ENCODE measurements at regions not wholly inside any gene's neighbourhood (a gene's known extent, or its start where the extent isn't known, plus 50 kb on each side); places are given as distances from the start of the nearest gene placed in this dataset.
A peak's percentile ranks its signal among the peaks of the same experiment; 100 is the strongest.
"Not testable (repeated sequence)": the region's sequence is repeated elsewhere in the genome, so short reads cannot be mapped to it uniquely, and the experiment has no call there.

DNA sequence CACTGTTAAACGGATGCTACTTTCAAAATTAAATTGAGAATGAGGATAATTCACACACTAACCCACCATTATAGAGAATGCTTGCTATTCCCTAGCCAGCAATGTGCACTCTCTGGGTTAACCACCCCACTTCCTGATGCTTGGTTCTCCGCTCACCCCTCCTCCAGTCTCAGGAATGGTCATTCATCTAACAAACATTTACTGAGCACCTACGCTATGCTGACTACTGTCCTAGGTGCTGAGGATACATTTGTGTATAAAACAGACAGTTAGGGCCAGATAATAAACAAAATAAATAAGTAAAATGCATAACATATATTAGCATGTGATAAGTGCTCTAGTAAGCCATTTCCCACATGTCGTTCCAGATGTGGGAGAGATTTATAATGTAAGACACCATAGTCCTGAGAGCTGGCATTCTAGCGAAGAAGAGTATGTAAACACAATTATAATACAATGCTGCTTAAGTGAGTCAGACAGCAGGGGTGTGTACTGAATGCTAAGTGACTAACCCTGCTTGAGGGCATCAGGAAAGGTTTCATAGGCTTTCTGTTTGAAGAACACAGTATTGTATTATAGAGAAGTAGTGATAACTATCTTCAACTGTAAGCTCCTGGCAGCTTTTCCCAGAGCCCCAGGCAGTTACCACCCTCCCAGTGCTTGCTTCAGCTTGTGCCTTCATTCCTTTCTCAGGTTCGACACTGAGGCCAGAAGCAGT, 126.7 kb upstream of the CACHD1 start:
- no peak overlapping the region for H3K4me3 ChIP-seq
- 0 to 100% (median 76%) methylated on average over 1 to 6 of the region's 6 CpGs for WGBS, 10 experiments
- ATAC-seq (replicated peaks in 6 of 8), result peak; percentile 42 to 92 (median 84)
- no peaks in the 10 kb centered on the region for H3K4me1 ChIP-seq (replicated peaks in 1 of 2)
- in situ Hi-C loops (cut with MboI; ENCODE audit: low pct_unique_long_range_greater_than_20kb in 2 of 9, low sequenced_read_pairs in 9 of 9, unreplicated experiment in 9 of 9), result no loop called here
- H3K27ac ChIP-seq, result no peak overlapping the region

DNA sequence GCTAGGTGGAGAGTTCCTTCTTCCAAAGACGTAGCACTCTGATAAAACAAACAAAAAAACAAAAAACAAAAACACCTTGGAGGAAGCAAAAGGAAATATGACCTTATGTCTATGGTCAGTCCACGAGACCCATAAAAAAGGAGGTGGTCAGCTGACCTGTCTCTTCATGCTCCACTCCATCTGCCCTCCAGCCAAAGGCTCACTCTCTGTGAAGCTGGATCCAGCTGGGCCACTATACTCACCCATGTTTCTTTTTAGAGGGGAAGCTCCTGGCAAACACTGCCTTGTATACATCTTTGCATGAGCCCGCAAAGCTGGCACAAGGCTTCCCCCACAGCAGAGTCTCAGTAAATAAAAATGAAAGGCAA, 126.1 kb upstream of the CACHD1 start:
- ATAC-seq (replicated peaks in 6 of 8), result peak; percentile 20 to 51 (median 38)
- in situ Hi-C loops (cut with MboI; ENCODE audit: low pct_unique_long_range_greater_than_20kb in 2 of 9, low sequenced_read_pairs in 9 of 9, unreplicated experiment in 9 of 9), result no loop called here
- H3K4me3 ChIP-seq, result no peak overlapping the region
- H3K27ac ChIP-seq, result no peak overlapping the region
- H3K4me1 ChIP-seq (replicated peaks in 1 of 2), result no peaks in the 10 kb centered on the region
- WGBS, 10 experiments, result 33 to 93% (median 77%) methylated on average over 3 of the region's 3 CpGs; no CpG with 5 or more reads in 3 of the 10 experiments

DNA sequence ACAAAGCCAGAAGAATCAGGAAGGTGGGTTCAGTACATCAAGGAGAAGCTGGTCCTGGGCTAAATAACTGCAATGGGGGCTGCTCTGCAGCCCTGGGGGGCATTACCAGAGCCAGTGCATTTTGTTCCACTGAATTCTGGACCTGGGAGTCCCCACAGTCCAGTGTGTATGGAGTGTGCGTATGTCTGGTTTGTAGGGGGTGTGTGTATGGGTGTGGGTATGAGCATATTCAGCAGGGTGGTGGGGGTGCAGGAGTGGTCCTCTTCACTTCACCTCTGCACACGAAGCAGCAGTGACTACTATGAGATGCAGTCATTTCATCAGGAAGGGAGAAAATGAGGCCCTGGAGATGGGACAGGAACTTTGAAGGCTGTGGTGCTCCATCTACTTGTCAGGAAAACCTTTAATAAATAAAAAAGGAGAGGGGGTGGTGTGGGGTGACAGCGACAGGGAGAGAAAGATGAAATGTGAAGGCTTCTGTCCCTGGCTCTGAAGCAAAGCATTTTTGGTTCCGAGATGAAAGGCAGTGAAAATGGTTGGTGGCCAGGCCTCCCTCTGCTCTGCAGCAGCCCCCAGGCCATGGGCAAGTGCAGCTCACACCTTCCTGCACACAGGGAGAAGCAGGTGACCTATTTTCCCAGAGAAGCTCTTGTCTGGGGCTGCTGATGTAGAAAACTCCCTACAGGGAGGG, 121.5 kb upstream of the CACHD1 start:
- Histone ChIP-seq H3K4me3 (no peak overlapping the region), H3K27ac (no peak overlapping the region), H3K4me1 (replicated peaks in 1 of 2) (no peaks in the 10 kb centered on the region)
- 0 to 80% (median 61%) methylated on average over 1 to 3 of the region's 4 CpGs; no CpG with 5 or more reads in 4 of the 10 experiments for WGBS, 10 experiments
- no peak for ATAC-seq (replicated peaks in 6 of 8)
- in situ Hi-C loops (cut with MboI; ENCODE audit: low pct_unique_long_range_greater_than_20kb in 2 of 9, low sequenced_read_pairs in 9 of 9, unreplicated experiment in 9 of 9), result no loop called here

DNA sequence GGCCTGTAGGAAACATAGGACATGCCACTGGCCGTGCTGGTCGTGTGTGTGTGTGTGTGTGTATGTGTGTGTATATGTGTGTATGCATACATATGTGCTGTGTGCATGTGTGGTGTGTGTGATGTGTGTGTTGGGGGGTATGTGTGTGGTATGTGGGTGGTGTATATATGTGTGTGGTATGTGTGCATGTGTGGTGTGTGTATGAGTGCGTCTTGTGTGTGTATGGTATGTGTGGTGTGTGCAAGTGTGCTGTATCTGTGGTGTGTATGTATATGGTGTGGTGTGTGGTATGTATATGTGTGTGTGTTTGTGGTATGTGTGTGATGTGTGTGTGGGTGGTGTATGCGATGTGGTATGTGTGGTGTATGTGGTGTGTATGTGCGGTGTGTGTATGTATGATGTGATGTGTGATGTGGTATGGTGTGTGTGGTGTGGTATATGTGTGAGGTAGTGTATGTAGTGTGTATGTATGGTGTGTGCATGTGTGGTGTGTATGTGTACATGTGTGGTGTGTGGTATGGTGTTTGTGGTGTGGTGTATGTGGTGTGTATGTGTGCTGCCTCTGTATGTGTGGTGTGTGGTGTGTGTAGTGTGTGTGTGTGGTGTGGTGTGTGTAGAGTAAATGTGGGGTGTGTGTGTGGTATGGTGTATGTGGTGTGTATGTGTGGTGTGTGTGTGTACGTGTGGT, 120.8 kb upstream of the CACHD1 start:
- in situ Hi-C loops (cut with MboI; ENCODE audit: low pct_unique_long_range_greater_than_20kb in 2 of 9, low sequenced_read_pairs in 9 of 9, unreplicated experiment in 9 of 9), result no loop called here
- Histone ChIP-seq H3K4me3 (no peak overlapping the region), H3K4me1 (replicated peaks in 1 of 2) (no peaks in the 10 kb centered on the region), H3K27ac (no peak overlapping the region)
- no peak for ATAC-seq (replicated peaks in 6 of 8)
- WGBS, 10 experiments, result 79 to 100% (median 94%) methylated on average over 1 to 4 of the region's 6 CpGs; no CpG with 5 or more reads in 1 of the 10 experiments

DNA sequence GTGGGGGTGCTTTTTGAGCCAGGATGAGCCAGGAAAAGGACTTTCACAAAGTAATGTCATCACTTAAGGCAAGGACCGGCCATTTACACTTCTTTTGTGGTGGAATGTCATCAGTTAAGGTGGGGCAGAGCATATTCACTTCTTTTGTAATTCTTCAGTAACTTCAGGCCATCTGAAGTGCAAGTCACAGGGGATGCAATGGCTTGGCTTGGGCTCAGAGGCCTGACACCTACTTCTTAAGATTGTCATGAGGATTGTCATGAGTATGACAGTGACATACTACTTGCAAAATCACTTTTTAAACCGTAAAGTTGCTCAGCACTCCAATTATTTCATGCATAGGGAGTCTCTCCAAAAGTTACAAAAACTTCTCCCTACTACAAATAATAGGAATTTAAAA, 114.4 kb upstream of the CACHD1 start:
- 20 to 38% (median 33%) methylated on average over 1 of the region's 2 CpGs; no CpG with 5 or more reads in 7 of the 10 experiments for WGBS, 10 experiments
- H3K27ac ChIP-seq; ATAC-seq (replicated peaks in 6 of 8); H3K4me3 ChIP-seq; in situ Hi-C loops (cut with MboI; ENCODE audit: low pct_unique_long_range_greater_than_20kb in 2 of 9, low sequenced_read_pairs in 9 of 9, unreplicated experiment in 9 of 9): not testable (repeated sequence)
- H3K4me1 ChIP-seq (replicated peaks in 1 of 2), result peaks cover 20 to 22% of the 10 kb centered on the region in 2 donors

DNA sequence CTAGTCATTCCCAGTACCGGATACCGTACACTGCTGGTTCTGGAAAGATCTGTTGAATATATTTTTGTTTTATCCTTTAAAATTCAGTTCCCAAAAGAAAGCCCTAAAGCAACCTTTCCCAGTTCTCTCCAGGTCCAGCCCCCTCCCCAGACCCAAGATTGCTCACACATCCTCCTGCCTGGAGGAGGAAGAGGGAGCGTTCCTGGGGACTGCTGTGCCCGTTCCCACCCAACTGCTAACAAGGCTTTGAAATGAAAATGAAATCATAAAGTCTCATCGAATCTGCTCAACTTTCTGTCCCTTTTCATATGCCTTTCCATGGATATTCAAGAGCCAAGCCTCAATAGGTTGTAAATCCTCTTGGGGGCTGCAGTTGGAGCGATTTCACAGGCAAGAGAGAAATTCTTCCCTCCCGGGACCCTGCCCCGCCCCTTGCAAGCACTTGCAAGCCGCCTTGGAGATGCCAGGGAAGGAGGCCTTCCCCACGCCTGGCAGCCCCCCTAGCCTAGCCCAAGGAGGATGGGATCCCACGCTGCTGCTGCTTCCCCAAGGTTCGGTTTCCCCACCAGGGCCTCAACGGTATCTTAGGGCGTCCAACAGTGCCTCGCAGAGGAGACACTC, 113.2 kb upstream of the CACHD1 start:
- peak in 1 of 8 experiments; percentile 12 for ATAC-seq (replicated peaks in 6 of 8)
- in situ Hi-C loops (cut with MboI; ENCODE audit: low pct_unique_long_range_greater_than_20kb in 2 of 9, low sequenced_read_pairs in 9 of 9, unreplicated experiment in 9 of 9), result no loop called here

DNA sequence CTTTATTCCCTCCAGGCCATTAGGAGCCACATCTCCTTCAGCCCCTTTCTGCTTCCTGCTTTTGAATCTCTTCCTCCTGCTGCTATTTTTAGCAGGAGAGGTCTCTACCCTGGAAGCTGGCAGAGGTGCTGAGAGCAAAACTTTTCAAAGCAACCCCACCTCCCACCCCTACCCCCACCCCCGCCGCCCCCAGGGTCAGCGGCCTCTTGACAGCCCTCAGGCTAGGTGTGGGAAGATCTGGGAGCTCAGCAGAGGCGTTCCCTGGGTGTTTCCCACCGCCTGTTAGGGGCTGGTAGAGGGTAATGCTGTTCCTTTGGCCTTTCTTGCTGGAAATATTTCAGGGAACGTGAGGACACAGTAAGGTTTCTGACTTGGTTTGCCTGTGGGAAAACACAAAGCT, 112.5 kb upstream of the CACHD1 start:
- 0 to 40% (median 33%) methylated on average over 1 to 2 of the region's 6 CpGs; no CpG with 5 or more reads in 5 of the 10 experiments for WGBS, 10 experiments
- peaks cover 20 to 22% of the 10 kb centered on the region in 2 donors for H3K4me1 ChIP-seq (replicated peaks in 1 of 2)
- no peak overlapping the region for H3K4me3 ChIP-seq
- ATAC-seq (replicated peaks in 6 of 8), result peak in 4 of 8 experiments; percentile 43 to 84 (median 61)
- no peak overlapping the region for H3K27ac ChIP-seq
- in situ Hi-C loops (cut with MboI; ENCODE audit: low pct_unique_long_range_greater_than_20kb in 2 of 9, low sequenced_read_pairs in 9 of 9, unreplicated experiment in 9 of 9), result no loop called here

More for the DNA sequence above, 113.2 kb upstream of the CACHD1 start:
- no peak overlapping the region for H3K4me3 ChIP-seq
- WGBS, 10 experiments, result 47 to 97% (median 64%) methylated on average over 2 to 12 of the region's 15 CpGs; no CpG with 5 or more reads in 2 of the 10 experiments
- peaks cover 20 to 22% of the 10 kb centered on the region in 2 donors for H3K4me1 ChIP-seq (replicated peaks in 1 of 2)
- no peak overlapping the region for H3K27ac ChIP-seq

DNA sequence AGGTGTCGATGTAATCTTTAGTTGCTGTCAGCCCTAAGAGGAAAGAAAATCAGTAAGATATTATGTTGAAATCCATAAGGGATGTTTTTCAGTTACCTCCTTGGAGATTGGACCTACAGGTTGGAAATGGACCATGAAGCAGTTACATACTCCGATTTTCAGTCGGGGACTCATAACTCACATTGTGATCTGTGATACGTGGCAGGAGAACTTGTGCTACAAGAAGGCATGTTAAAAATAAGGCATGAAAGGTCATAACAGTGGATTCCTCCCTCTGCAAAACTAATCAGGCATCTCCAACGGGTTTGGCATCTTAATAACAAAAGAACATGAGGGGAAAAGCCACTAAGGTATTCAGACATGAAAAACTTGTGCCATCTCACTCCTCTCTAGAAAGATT, 111.2 kb upstream of the CACHD1 start:
- in situ Hi-C loops (cut with MboI; ENCODE audit: low pct_unique_long_range_greater_than_20kb in 2 of 9, low sequenced_read_pairs in 9 of 9, unreplicated experiment in 9 of 9), result no loop called here
- no peak overlapping the region for H3K4me3 ChIP-seq
- ATAC-seq (replicated peaks in 6 of 8), result no peak
- H3K4me1 ChIP-seq (replicated peaks in 1 of 2), result peaks cover 20 to 22% of the 10 kb centered on the region in 2 donors
- 14 to 100% (median 66%) methylated on average over 1 to 5 of the region's 5 CpGs for WGBS, 10 experiments
- H3K27ac ChIP-seq, result no peak overlapping the region

DNA sequence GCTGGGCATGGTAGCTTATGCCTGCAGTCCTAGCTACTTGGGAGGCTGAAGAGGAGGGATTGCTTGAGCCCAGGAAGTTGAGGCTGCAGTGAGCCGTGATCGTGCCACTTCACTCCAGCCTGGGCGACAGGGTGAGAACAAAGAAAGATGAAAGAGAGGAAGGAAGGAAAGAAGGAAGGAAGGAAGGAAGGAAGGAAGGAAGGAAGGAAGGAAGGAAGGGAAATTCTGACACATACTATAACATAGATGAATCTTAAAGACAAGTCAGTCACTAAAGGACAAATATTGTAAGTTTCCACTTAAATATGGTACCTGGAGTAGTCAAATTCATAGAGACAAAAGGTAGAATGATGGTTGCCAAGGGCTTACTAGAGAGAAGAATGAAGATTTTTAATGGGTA, 108.0 kb upstream of the CACHD1 start:
- no peak overlapping the region for H3K27ac ChIP-seq
- peaks cover 15 to 17% of the 10 kb centered on the region in 2 donors for H3K4me1 ChIP-seq (replicated peaks in 1 of 2)
- in situ Hi-C loops (cut with MboI; ENCODE audit: low pct_unique_long_range_greater_than_20kb in 2 of 9, low sequenced_read_pairs in 9 of 9, unreplicated experiment in 9 of 9), result no loop called here
- 80 to 100% (median 100%) methylated on average over 1 to 3 of the region's 3 CpGs; no CpG with 5 or more reads in 5 of the 10 experiments for WGBS, 10 experiments
- ATAC-seq (replicated peaks in 6 of 8), result no peak
- no peak overlapping the region for H3K4me3 ChIP-seq

DNA sequence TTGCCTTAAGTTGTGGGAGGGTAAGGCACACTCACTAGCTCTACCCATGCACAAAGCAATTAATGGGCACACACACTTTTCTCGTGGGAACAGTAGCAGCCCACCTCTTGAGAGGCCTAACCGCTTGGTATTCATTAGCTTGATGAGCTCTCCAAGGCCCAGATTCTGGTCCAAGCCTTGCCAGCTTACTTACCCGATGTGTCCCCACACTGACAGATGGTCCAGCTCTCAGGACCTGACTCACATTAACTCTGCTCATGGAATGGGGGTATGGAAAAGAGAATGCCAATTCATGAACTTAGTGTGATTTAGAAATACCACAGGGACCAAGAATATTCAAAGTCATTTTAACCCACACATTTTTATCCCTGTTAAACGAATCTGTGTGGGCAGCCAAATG, 106.8 kb upstream of the CACHD1 start:
- WGBS, 10 experiments, result 28 to 77% (median 61%) methylated on average over 3 to 4 of the region's 4 CpGs; no CpG with 5 or more reads in 3 of the 10 experiments
- in situ Hi-C loops (cut with MboI; ENCODE audit: low pct_unique_long_range_greater_than_20kb in 2 of 9, low sequenced_read_pairs in 9 of 9, unreplicated experiment in 9 of 9), result no loop called here
- H3K4me1 ChIP-seq (replicated peaks in 1 of 2), result peaks cover 4 to 6% of the 10 kb centered on the region in 2 donors
- ATAC-seq (replicated peaks in 6 of 8), result no peak
- H3K27ac ChIP-seq, result no peak overlapping the region
- no peak overlapping the region for H3K4me3 ChIP-seq

DNA sequence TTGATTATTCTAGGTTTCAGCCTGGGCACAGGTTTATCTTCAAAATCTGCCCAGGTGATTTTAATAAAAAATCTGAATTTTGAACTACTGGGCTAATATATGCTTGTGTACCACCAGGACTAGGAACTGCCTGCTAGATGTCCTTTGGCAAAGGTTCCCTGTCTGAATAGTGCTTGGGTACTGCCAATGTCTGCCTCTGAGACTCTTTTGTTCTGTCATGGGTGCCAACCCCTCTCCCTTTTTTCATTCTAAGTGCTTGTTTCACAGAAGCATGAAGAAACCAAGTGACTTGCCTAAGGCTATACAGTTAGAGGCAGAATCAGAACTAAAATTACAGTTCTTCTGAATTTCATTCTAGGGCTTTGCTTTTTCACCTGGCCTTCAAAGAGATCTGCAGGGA, 106.3 kb upstream of the CACHD1 start:
- H3K4me3 ChIP-seq, result no peak overlapping the region
- H3K27ac ChIP-seq, result no peak overlapping the region
- peaks cover 4 to 5% of the 10 kb centered on the region in 2 donors for H3K4me1 ChIP-seq (replicated peaks in 1 of 2)
- in situ Hi-C loops (cut with MboI; ENCODE audit: low pct_unique_long_range_greater_than_20kb in 2 of 9, low sequenced_read_pairs in 9 of 9, unreplicated experiment in 9 of 9), result no loop called here
- ATAC-seq (replicated peaks in 6 of 8), result no peak

DNA sequence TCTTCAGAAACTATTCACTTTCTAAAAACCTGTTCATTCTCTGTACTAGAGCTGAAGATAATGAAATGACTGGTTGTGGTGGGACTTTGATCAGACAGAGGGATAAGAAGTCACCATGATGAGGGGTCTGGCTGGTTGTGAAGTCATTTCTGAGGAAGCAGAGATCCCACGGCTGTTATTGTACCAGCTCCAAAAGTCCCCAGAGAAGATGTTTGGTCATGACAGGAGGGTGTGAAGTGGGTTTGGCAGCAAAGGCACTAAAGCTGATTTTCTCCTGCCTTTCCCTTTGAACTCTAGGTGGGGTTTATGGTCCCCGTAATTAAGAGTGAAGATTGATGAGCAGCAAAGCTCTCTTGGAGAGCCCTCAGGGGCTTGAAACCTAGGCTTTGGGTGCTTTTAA, 103.1 kb upstream of the CACHD1 start:
- in situ Hi-C loops (cut with MboI; ENCODE audit: low pct_unique_long_range_greater_than_20kb in 2 of 9, low sequenced_read_pairs in 9 of 9, unreplicated experiment in 9 of 9), result no loop called here
- no peak for ATAC-seq (replicated peaks in 6 of 8)
- Histone ChIP-seq H3K27ac (no peak overlapping the region), H3K4me3 (no peak overlapping the region), H3K4me1 (replicated peaks in 1 of 2) (no peaks in the 10 kb centered on the region)
- 40 to 100% (median 67%) methylated on average over 1 to 2 of the region's 2 CpGs; no CpG with 5 or more reads in 3 of the 10 experiments for WGBS, 10 experiments

DNA sequence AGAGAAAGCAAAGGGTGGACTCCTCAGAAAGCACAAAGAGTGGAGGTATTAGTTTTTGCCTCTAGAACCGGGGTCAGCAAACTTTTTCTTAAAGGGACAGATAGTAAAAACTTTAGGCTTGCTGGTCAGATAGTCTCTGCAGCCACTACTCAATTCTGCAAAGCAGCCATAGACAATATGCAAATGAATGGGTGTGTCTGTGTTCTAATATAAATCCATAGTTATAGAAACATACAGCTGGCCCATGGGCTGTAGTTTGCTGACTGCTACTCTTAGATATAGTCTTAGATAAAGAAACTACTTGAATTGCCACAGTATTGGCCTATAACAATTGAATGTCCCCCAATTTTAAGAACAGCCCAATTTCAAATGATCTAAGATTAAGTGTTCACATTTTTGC, 101.6 kb upstream of the CACHD1 start:
- no peak overlapping the region for H3K27ac ChIP-seq
- no peaks in the 10 kb centered on the region for H3K4me1 ChIP-seq (replicated peaks in 1 of 2)
- in situ Hi-C loops (cut with MboI; ENCODE audit: low pct_unique_long_range_greater_than_20kb in 2 of 9, low sequenced_read_pairs in 9 of 9, unreplicated experiment in 9 of 9), result no loop called here
- ATAC-seq (replicated peaks in 6 of 8), result peak in 3 of 8 experiments; percentile 56 to 91 (median 58)
- WGBS, 10 experiments, result 50 to 100% (median 57%) methylated on average over 1 of the region's 1 CpG; no CpG with 5 or more reads in 3 of the 10 experiments
- no peak overlapping the region for H3K4me3 ChIP-seq

Data from motor neuron (in vitro differentiated cells).